Uterus (tissue), 2 donors: ENCODE measurements at regions not wholly inside any gene's neighbourhood (a gene's known extent, or its start where the extent isn't known, plus 50 kb on each side); places are given as distances from the start of the nearest gene placed in this dataset.

Source experiments
- CTCF ChIP-seq, 4 experiments: fragments of 200-600 bp in 2 of 4; fragments of 450-650 bp in 2 of 4; sonication (generic) in 2 of 4; IDR thresholded peaks; one replicate each; pipeline ENCODE4 v1.5.1; 2016 to 2019; ENCODE audit warnings: antibody characterized with exemption in 4 of 4, mild to moderate bottlenecking in 2 of 4, moderate library complexity in 1 of 4
- POLR2A ChIP-seq, 2 donors: fragments of 450-650 bp; IDR thresholded peaks; one replicate each; pipeline ENCODE4 v1.6.1; 2016; ENCODE audit warnings: antibody characterized with exemption in 2 of 2, mild to moderate bottlenecking in 1 of 2, moderate library complexity in 1 of 2

- TF ChIP-seq POLR2A (IDR thresholded peaks at IDR 0.05) (no peak), CTCF (IDR thresholded peaks at IDR 0.05) (no peak)
Measured at GRCh38 chr1:228814176-228814575, 78.9 kb downstream of the RHOU start.
